GM03348 (cell line): ENCODE measurements at regions not wholly inside any gene's neighbourhood (a gene's known extent, or its start where the extent isn't known, plus 50 kb on each side); places are given as distances from the start of the nearest gene placed in this dataset.
"Not testable (repeated sequence)": the region's sequence is repeated elsewhere in the genome, so short reads cannot be mapped to it uniquely, and the experiment has no call there.

Source experiments
- DNase-seq: peaks from one replicate; pipeline ENCODE4 v3.0.0; 2012; ENCODE audit warnings: low spot score

DNA sequence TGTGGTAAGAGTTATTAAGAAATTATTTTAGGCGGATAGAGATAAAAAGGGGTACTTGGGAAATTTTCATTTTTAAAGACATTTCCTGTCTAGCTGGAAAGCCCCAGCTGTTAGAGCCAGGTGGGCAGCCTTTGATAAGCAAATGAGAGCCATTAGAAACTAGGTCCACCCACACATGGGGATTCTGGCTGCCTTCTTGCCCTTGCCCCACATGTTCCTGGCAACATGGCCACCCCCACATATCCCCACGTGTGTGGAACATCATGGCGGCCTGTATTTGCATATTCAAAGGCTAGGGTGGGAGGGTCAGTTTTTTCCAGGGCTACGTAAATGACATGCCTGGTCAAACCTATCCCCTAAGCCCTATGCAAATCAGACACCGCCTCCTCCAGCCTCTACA lies 1382.1 kb downstream of the AACS start:
- DNase-seq = no peak

DNA sequence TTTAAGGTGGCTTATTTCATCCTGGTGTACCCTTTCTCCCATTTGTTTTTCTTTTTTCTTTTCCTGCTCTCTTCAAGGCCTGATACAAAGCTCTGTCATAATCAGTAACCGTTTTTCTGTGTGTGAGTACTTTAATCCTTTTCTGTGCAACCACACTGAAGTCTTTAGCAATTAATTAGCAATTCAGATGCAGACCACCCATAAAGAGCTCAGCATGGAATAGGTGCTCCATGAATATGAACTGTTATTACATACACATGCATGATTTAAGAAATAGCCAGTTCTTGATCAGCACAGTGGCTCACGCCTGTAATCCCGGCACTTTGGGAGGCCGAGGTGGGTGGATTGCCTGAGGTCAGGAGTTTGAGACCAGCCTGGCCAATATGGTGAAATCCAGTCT lies 1386.6 kb downstream of the AACS start:
- no peak for DNase-seq

DNA sequence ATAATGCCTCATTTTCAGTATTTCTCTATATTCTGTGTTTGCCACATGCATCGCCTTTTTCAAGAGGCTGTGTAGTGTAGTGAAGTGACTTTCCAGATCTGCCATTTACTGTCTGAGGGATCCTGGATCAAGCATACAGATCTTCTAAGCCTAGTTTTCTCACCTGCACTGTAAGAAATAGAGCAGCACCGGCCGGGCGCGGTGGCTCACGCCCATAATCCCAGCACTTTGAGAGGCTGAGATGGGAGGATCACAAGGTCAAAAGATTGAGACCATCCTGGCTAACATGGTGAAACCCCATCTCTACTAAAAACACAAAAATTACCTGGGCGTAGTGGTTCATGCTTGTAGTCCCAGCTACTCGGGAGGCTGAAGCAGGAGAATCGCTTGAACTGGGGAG lies 1387.5 kb downstream of the AACS start:
- DNase-seq = not testable (repeated sequence)

DNA sequence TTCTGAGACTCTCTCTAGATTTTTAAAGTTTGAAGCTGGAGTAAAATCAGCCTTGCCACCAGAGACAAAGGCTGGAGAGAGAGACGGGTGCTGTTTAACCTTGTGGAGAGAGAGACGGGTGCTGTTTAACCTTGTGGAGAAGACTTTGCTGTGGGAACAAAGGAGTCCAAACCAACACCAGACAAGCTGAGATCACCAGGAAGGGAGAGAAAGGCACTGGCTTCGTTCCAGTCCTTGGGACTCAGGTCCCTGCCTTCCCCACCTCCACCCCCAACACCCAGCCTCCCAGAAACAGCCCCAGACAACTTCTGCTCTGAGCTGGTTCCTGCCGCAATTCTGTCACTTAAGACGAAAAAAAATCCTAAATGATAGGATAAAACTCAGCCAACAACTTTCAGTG lies 1389.3 kb downstream of the AACS start:
- DNase-seq = no peak

DNA sequence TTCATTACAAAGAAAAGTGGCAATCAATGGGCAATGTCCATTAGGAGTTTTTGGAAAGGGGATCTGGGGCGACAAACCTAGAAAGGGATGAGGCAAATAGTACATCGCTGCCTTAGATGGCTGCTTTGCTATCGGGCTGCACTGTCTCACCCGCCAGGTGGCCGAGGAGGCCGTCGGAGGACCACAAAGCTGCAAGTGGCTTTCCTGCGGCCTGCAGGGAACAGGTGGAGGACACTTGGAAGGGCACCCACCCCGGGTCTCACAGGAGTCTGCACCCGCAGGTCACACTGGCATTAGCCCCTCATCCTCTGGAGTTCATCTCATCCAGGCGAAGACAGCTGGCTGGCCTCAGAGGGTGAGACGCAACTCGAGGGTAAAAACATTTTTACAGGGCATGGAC lies 1392.5 kb downstream of the AACS start:
- DNase-seq = no peak

DNA sequence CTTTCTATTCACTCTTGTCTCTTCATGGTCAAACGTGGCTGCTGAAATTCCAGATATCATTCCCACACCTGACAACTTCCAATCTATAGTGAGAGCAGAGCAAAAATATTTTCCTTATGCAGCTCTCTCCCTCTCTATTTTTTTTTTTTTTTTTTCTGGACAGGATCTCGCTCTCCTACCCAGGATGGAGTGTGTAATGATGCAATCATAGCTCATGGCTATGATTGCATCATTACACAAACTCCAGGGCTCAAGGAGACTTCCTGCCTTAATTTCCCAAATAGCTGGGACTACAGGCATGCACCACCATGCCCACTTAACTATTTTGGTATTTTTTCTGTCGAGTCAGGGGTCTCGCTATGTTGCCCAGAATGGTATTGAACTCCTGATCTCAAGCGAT lies 1398.9 kb downstream of the AACS start:
- DNase-seq = no peak

DNA sequence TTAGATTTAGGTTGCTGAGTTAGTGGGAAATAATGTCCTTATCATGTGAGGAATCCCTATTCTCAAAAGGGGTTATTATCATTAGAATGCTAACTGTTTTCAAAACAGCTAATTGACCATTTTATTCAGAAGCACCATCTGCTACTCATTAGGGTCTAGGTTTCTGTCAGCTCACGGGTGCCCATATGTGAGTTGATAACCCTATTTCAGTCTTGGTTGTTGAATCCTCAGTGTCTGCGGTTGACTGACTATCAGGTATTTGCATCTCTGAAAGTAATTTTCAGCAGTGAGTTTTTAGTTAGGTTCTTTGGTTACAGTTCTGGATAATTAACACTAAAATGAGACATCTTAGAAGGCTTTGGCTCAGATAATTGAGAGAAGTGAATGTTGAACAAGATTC lies 1404.0 kb downstream of the AACS start:
- no peak for DNase-seq

DNA sequence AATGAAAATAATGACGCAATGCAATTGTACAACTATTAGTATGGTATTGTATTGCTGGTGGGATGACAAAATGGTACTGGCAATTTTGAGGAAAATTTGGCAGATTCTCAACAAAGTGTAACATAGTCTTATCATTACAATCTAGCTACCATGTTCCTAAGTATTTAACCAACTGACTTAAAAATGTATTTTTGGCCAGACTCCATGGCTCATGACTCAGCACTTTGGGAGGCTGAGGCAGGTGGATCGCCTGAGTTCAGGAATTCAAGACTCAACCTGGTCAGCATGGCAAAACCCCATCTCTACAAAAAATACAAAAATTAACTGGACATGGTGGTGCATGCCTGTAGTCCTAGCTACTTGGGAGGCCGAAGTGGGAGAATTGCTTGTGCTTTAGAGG lies 1409.5 kb downstream of the AACS start:
- no peak for DNase-seq

DNA sequence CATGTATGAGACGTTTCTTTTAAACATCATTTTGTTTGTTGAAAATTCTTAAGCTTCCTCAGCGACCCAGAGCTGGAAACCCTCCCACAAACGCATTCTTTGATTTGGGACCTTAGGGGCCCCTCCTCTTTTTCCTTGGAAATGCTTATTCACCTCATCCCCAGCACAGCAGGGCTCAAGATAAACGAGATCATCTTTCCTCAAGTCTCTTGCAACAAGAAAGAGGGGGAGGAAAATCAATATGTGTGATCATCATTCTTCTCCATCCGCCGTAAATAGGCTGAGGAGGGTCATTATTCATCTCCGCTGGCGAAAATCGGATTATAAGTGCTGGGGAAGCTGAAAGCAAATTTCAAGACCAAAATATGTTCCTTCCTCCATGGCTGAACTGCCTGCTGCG lies 1415.2 kb downstream of the AACS start:
- DNase-seq = no peak

DNA sequence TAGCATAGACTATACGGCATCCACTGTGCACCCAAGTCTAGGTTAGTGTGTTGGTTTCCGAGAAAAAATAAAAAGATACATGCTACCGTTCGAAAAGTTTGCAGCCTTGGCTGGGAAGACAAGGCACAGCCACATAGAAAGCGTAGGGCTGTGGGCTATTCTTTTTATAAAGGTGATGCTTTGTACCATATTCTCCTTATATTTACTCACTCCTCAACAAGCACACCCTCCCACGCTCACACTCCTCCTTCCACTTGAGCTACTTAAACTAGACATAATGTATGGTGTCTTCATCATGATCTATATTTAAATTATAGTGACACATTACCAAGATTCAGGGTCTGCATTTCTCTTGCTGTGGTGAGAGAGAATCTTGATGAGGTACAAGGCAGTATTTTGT lies 1416.5 kb downstream of the AACS start:
- no peak for DNase-seq

DNA sequence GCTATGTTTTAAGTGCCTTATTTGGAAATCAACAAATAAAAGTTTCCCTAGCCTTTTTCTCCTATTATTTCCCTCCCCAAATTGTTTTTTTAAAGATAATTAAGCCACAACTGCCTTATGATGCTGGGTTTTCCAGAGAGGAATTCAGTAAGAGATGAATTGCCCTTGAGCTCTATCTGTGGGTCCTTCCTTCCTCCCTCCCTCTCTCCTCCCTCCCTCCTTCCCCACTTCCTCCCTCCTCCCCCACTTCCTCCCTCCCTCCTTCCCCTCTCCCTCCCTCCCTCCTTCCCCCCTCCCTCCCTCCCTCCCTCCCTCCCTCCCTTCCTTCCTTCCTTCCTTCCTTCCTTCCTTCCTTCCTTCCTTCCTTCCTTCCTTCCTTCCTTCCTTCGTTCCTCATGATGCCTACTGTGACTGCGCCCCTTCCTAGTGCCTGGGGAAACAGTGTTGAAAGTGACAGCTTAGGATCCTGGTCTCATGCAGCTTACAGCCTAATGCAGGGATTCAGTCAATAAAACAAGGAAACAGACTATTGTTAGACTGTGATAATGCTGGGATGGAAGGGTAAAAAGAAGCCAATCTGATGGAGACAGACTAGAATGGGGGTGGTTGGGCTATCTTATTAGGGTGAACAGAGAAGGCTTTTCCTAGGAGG lies 1417.1 kb downstream of the AACS start:
- no peak for DNase-seq

DNA sequence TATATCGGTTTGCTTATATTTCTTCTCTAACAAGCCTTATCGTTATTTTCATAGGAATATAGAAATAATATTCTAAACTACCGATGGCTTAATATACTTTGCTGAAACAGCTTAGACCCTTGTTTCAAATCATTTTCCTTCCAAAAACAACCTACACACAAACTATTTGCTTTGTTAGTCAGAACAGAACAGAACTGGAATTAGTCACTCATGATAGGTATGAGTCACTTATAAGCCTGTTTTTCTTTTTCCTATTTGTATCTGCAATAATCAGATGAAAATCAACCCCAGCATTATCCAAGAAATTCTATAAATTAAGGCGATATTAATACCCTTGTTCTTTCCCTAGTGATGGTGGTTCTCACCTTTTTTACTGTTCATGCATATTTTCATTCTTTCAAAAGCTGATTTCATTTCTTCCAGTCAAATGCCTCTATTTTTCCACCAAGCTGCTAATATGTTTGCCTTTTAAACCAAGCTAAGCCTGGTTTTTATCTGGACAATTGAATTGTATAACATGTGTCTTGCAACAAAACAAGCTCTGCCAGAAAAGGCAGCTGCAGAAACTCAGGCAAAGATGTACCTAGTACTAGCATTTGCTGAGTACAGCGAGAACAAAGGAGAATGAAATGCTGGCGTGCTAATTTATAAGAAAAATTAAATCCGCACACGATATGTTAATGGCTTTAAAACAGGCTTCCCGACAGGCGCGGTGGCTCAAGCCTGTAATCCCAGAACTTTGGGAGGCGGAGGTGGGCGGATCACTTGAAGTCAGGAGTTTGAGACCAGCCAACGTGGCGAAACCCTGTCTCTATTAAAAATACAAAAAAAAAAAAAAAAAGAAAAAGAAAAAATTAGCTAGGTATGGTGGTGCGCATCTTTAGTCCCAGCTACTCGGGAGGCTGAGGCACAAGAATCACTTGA lies 1418.2 kb downstream of the AACS start:
- no peak for DNase-seq

DNA sequence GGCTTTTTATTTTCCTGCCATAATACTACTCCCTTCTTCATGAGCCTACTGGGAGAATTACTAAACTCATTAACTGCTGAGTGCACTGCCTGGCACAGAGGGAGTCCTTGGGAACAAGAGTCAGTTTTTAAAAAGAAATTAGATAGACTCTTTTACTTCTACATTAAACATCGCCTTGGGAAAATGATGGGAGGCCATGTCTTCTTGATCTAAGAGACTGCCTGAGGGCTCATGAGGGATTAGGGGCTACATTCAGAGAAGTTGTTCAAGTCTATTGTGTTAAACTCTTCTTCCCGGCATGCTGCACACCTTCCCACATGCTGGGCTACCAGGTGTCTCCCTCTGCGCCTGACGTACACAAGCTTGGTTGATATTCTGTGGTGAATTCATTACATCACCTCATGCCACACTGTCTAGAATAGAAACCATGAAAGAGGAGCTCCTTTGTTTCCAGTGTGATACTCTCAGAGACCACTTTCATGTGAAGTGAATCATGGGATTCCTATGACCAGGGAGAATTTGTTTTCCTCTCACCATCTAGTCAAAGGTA lies 1422.3 kb downstream of the AACS start:
- no peak for DNase-seq

DNA sequence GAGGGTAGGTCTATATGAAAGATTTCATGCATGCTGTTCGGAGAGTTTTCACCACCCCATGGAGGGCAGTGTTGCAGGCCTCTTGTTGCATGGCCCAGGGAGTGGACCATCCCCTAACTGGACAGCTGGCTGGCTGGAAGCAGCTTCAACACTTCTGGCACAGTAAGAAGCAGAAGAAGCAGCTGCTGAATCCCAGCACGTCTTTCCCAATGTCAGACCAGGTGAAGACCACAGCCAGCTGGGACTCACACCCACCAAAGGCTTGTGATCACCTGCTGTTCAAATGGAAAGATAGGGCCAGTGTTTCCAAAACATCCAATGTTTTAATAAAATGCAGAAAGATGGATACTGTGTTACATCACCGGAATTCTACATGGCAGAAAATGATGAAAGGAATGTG lies 1423.6 kb downstream of the AACS start:
- DNase-seq = no peak

DNA sequence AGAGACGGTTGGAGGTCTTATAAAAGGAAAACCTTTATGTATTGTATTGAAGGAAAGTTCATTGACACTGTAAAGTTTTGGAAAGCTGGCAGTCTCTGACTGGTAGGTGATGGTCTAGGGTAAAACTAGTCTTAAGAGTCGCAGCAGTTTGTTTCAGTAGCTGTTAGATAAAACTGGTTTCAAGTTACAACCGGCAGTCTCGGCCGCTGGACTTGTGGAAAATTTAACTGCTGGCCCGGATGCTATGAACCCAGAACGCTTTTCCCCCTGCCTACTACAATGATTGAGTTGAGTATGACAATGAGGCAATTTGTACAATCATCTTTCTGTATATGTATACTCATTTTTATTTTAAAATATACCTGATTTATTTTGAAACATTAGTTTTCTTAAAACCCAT lies 1426.9 kb downstream of the AACS start:
- DNase-seq = no peak

DNA sequence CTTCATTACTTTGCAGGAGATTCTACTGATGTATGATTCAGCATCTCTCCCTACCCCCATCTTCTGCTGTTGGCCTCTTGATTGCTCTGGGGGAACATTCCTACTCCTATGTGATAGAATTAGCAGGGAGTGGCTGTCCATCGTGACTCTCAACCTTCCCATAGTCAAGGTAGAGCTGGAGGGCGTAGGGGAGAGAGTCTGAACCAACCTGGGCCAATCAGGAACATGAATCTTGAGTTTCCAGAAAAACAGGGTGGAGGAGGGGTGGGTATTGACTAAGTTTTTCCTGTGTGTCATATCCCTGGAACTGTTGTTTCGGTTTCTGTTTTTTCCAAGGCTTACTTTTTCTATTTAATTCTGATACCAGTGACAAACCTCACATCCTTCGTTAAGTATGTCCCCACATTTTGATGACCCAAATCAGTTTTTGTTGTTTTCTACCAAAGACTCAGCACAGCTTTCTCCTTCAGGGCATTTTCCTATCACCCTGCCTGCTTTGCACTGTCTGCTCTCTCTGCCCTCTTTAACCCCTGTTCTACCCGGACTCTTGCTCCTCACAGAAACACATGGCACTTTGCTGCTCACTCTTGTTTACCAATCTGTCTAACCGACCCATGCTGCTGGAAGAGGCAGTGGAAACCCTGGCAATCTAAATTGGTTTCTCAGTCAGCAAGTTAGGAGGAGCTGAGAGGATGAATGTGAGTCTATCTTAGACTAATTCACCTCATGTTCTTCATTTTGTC lies 1428.3 kb downstream of the AACS start:
- no peak for DNase-seq

DNA sequence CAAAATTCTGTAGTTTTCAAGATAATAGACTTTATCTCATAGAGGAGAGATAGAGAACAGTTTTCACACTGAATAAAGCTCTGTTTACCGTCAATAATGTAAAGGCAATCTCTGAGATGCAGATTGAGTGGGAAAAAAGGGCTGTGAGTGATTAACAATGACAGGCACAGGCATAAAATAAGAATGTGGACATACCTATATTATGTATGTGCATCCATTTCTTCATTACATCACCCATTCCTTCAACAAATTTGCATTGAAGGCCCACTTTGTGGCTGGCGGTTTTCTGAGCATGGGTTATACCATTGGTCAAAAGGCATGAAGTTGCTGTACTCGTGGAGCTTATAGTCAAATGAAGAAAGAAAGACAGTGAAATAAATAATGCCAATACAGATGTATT lies 1431.0 kb downstream of the AACS start:
- no peak for DNase-seq

DNA sequence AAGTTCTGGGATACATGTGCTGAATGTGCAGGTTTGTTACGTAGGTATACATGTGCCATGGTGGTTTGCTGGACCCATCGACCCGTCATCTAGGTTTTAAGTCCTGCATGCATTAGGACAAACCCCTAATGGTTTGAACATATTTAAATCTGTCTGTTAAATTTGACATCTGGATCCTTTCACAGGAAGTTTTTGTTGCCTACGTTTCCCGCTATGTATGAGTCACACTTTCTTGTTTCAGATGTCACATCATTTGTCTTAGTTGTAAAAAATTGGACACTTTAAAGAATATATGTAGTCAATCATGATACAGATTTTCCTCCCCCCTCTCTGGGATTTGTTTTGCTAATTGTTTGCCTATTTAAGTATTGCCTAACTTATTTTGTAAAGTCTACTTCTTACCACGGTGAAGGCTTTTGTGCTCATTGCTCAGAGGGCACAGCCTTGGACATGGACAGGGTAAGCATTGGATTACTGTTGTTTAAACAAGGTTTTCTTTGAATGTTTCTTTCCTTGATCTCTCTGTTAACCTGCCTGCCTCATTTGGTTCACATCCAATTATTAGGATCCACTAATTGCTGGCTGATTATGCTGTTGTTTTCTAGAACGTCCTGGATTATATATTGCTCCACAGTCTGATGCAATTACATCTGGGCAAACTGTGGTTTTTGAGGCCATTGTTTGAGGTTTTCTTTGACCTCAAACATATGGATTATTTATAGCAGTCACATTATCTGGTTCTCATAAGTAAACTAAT lies 1441.4 kb downstream of the AACS start:
- DNase-seq = no peak

DNA sequence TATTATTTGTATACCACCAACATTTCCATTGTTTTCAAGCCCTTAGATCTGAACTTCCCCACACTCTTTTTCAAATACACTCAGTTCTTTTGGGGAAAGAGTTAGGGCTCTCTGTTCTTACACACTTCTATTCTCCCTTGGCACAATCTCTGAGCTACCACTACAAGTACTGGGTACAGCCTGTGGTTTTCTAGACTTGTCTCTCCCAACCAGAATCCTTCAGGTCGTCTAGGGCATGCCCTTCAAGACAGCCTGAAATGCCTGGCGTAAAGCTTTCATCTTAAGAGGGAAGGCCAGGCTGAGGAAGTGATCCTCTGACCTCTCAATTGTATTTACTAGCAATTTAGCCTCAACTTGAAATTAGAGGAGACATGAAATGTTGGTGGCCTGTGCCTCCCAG lies 1442.0 kb downstream of the AACS start:
- no peak for DNase-seq

DNA sequence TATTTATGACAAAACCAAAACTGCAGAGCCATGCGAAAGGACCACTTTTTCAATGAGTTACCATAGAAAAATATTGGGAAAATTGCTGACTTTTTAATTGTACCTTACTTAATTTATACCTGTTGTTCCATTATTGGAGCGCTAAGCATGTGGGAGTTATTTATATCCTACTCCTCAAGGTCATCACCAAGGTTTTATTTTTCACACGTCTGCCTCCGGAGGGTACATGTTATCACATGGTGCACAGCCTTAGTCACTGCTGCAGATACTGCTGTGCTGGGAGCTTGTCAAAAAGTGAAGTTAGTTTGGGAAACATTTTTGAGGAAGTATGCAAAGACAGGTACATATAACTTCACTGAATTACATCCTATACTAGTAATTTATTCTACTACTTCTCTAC lies 1444.3 kb downstream of the AACS start:
- no peak for DNase-seq

DNA sequence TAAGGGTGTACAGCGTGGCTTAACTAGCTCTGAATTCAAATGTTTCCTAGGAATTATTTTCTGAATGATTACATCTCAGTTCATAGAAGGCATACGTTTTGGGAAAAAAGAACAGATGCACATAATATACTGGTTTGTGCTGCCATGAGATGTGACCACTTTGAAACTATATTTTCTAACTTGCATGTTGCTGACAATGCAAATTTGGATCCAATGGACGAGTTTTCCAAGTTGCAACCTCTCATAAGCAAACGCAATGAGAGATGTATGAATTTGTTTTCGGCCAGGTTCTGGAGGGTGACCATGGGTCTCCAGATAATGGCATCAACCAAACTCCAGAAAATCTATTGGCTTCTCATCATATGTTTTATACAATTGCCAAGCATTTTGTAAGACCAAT lies 1445.4 kb downstream of the AACS start:
- no peak for DNase-seq
